ENCODE measurements at regions not wholly inside any gene's neighbourhood (a gene's known extent, or its start where the extent isn't known, plus 50 kb on each side); places are given as distances from the start of the nearest gene placed in this dataset.
A peak's percentile ranks its signal among the peaks of the same experiment; 100 is the strongest.
"Not testable (repeated sequence)": the region's sequence is repeated elsewhere in the genome, so short reads cannot be mapped to it uniquely, and the experiment has no call there.

DNA sequence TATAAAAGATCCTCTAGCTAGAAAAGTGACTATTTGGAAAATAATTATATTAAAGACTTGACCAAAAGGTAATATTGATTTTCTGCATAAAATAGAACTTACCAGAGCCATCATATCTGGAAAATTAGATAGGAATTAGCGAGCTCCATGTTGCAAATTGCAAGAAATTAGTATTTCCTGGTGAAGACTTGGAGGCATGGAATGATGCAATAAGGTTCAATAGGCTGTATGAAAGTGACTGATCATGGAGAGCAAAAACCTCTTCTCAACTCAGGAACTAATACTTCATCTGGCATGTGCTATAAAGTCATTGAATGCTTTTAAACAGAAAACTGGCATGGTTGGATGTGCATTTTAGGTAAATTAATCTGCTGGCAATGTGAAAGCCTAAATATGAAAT lies 66.3 kb upstream of the UFM1 start:
- no peak overlapping the region for H3K27ac ChIP-seq (ENCODE audit: low read depth, low read length)
- no peaks in the 10 kb centered on the region for H3K36me3 ChIP-seq (ENCODE audit: control insufficient read depth, insufficient read depth, low read length)
- no peak overlapping the region for H3K9ac ChIP-seq (ENCODE audit: low read depth, low read length)
- no peaks in the 10 kb centered on the region for H3K27me3 ChIP-seq (ENCODE audit: control insufficient read depth, insufficient read depth, low read length)
- H3K4me3 ChIP-seq (ENCODE audit: low read depth, low read length), result no peak overlapping the region
- peaks cover 2% of the 10 kb centered on the region; the same call in 1 of the 2 replicates for H3K9me3 ChIP-seq (ENCODE audit: control insufficient read depth, insufficient read depth, low read length)
- H3K4me1 ChIP-seq (ENCODE audit: control insufficient read depth, insufficient read depth, low read length), result no peaks in the 10 kb centered on the region

DNA sequence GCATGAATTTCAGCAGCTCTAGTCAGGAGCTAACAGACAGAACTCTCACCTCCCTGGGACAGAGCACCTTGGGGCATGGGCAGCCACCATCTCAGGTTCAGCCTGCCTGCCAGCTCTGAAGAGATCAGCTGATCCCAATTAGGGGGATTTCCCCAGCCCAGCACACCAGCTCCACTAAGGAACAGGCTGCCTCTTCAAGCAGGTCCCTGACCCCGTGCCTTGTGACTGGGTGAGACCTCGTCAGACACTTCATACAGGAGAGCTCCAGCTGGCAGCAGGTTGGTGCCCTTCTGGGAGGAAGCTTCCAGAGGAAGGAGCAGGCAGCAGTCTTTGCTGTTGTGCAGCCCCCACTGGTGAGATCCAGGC lies 84.5 kb upstream of the UFM1 start:
- Histone ChIP-seq H3K27ac (ENCODE audit: low read depth, low read length) (no peak overlapping the region), H3K9ac (ENCODE audit: low read depth, low read length) (no peak overlapping the region), H3K9me3 (ENCODE audit: control insufficient read depth, insufficient read depth, low read length) (no peaks in the 10 kb centered on the region), H3K27me3 (ENCODE audit: control insufficient read depth, insufficient read depth, low read length) (no peaks in the 10 kb centered on the region), H3K4me3 (ENCODE audit: low read depth, low read length) (no peak overlapping the region), H3K36me3 (ENCODE audit: control insufficient read depth, insufficient read depth, low read length) (no peaks in the 10 kb centered on the region), H3K4me1 (ENCODE audit: control insufficient read depth, insufficient read depth, low read length) (peaks cover 3% of the 10 kb centered on the region; the same call in 1 of the 2 replicates)

DNA sequence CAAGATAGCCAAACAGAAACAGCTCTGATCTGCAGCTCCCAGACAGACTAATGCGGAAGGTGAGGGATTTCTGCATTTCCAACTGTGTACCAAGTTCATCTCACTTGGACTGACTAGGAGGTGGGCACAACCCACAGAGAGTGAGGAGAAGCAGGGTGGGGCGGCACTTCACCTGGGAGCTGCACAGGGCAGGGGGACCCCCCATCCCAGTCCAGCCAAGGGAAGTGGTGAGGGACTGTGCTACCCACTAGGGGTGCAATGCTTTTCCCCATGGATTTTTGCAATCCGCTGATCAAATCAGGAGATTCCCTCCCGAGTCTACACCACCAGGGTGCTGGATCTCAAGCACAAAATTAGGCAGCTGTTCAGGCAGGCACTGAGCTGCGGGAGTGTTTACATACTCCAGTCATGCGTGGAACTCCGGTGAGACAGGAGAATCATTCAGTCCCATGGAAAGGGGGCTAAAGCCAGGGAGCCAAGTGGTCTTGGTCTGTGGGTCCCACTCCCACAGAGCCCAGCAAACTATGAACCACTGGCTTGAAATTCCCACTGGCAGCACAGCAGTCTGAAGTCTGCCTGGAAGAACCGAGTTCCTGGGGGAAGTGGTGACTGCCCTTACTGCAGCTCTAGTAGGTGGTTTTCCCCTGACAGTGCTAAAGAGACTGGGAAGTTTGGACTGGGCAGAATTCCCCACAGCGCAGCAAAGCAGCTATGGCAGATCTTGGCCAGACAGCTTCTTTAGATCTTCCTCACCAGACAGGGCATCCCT lies 85.1 kb upstream of the UFM1 start:
- H3K9ac ChIP-seq (ENCODE audit: low read depth, low read length), result no peak overlapping the region
- no peaks in the 10 kb centered on the region for H3K9me3 ChIP-seq (ENCODE audit: control insufficient read depth, insufficient read depth, low read length)
- no peaks in the 10 kb centered on the region for H3K27me3 ChIP-seq (ENCODE audit: control insufficient read depth, insufficient read depth, low read length)
- H3K4me1 ChIP-seq (ENCODE audit: control insufficient read depth, insufficient read depth, low read length), result no peaks in the 10 kb centered on the region
- H3K4me3 ChIP-seq (ENCODE audit: low read depth, low read length), result no peak overlapping the region
- H3K27ac ChIP-seq (ENCODE audit: low read depth, low read length), result no peak overlapping the region
- no peaks in the 10 kb centered on the region for H3K36me3 ChIP-seq (ENCODE audit: control insufficient read depth, insufficient read depth, low read length)

DNA sequence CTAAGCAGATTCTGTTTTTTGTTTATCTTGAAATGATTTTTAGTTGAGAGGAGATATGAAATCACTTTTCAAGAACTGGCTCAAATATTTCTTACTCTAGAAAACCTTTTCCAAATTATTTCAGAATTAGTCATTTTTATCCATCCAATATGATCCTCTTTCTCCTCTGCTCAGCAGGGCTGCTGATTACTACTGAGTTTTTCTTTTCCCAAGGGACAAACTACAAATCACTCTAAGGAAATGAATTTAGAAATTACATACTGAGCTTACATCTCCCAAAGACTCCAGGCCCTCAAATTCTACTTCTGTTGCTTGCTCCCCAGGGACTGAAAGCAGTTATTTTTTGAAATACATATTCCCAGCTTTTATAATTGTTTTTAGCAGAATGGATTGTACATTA lies 87.4 kb upstream of the UFM1 start:
- no peak overlapping the region for H3K9ac ChIP-seq (ENCODE audit: low read depth, low read length)

DNA sequence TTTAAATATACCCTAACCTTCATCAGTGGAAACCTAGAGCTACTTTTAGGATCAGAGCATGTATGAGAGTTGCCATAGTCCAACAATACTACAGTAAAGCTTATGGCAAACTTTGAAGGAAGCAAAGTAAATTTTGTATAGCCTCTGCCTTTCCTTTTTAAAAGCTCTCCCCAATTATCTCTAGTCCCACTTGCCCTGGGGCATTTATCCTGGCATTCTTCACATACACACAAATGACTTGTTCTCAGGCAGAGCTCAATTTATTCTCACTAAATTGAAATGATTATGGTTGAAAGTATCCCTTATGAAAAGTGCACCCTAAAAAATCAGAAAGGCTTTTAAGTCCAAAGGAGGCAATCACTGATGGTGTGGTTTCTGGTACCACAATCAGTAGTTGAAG lies 94.1 kb upstream of the UFM1 start:
- no peak overlapping the region for H3K9ac ChIP-seq (ENCODE audit: low read depth, low read length)
- peak overlapping the region; percentile 44 for H3K27ac ChIP-seq (ENCODE audit: low read depth, low read length)
- H3K9me3 ChIP-seq (ENCODE audit: control insufficient read depth, insufficient read depth, low read length), result no peaks in the 10 kb centered on the region
- H3K27me3 ChIP-seq (ENCODE audit: control insufficient read depth, insufficient read depth, low read length), result no peaks in the 10 kb centered on the region
- H3K4me1 ChIP-seq (ENCODE audit: control insufficient read depth, insufficient read depth, low read length), result peaks cover 20% of the 10 kb centered on the region
- H3K36me3 ChIP-seq (ENCODE audit: control insufficient read depth, insufficient read depth, low read length), result no peaks in the 10 kb centered on the region
- no peak overlapping the region for H3K4me3 ChIP-seq (ENCODE audit: low read depth, low read length)

More for the DNA sequence above, 87.4 kb upstream of the UFM1 start:
- H3K9me3 ChIP-seq (ENCODE audit: control insufficient read depth, insufficient read depth, low read length), result no peaks in the 10 kb centered on the region
- H3K27ac ChIP-seq (ENCODE audit: low read depth, low read length), result no peak overlapping the region
- no peaks in the 10 kb centered on the region for H3K27me3 ChIP-seq (ENCODE audit: control insufficient read depth, insufficient read depth, low read length)
- no peaks in the 10 kb centered on the region for H3K36me3 ChIP-seq (ENCODE audit: control insufficient read depth, insufficient read depth, low read length)
- H3K4me3 ChIP-seq (ENCODE audit: low read depth, low read length), result no peak overlapping the region
- no peaks in the 10 kb centered on the region for H3K4me1 ChIP-seq (ENCODE audit: control insufficient read depth, insufficient read depth, low read length)

DNA sequence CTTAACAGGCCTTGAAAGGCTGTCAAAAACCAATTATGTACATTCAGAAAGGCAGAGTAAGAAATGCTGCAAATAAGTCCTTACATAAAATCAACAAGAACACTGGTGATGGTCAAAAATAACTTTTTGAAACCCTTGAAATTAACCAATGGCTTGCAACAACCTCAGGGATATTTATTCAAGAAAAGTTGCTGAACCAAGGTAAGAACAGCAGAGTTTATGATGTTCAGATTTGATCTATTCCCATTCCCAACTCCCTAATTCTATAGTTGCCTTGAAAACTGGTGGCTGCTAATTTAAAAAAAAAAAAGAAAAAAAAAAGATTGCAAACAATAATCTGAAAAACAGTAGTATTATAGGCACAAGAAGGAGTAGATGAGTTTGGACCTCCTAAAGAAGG lies 109.8 kb upstream of the UFM1 start:
- Histone ChIP-seq H3K4me3 (ENCODE audit: low read depth, low read length) (no peak overlapping the region), H3K36me3 (ENCODE audit: control insufficient read depth, insufficient read depth, low read length) (no peaks in the 10 kb centered on the region), H3K27ac (ENCODE audit: low read depth, low read length) (no peak overlapping the region), H3K9ac (ENCODE audit: low read depth, low read length) (no peak overlapping the region), H3K27me3 (ENCODE audit: control insufficient read depth, insufficient read depth, low read length) (no peaks in the 10 kb centered on the region), H3K4me1 (ENCODE audit: control insufficient read depth, insufficient read depth, low read length) (no peaks in the 10 kb centered on the region), H3K9me3 (ENCODE audit: control insufficient read depth, insufficient read depth, low read length) (no peaks in the 10 kb centered on the region)

DNA sequence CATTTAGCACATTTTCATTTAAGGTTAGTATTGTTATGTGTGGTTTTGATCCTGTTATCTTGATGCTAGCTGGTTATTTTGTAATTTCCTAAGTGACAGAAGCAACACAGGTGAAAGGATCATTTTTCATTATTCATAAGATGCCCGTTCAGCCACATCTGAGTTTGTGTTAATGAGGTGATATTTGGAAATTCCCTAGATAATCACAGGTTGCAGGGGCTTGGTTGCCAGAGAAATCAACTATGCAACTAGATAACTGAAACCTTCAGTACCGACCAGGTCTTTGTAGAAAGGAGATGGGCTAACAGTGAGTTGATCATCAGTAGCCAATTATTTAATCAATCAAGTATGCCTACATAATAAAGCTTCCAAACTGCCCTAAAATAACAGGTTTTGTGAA lies 121.3 kb upstream of the UFM1 start:
- Histone ChIP-seq H3K27me3 (ENCODE audit: control insufficient read depth, insufficient read depth, low read length) (no peaks in the 10 kb centered on the region), H3K9ac (ENCODE audit: low read depth, low read length) (no peak overlapping the region), H3K9me3 (ENCODE audit: control insufficient read depth, insufficient read depth, low read length) (no peaks in the 10 kb centered on the region), H3K4me3 (ENCODE audit: low read depth, low read length) (no peak overlapping the region), H3K4me1 (ENCODE audit: control insufficient read depth, insufficient read depth, low read length) (no peaks in the 10 kb centered on the region), H3K36me3 (ENCODE audit: control insufficient read depth, insufficient read depth, low read length) (no peaks in the 10 kb centered on the region), H3K27ac (ENCODE audit: low read depth, low read length) (no peak overlapping the region)

DNA sequence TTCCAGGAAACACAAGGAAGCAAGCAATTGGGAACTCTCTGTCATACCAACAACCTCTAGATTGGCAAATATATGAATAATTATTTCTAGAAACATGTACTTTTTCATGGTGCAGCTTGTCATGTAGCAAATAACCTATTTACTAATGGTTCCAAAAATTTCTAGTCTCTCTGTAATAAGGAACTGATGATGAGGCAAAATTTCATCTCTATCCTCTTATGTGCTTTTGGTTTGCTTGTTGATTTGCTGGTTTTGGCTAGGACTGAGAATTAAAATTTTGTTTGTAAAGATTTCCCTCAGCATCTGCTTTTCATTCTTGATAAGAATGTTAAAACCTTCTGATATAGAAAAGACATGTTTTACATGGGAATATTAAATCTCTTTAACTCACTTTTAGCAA lies 123.2 kb upstream of the UFM1 start:
- Histone ChIP-seq H3K9me3 (ENCODE audit: control insufficient read depth, insufficient read depth, low read length) (no peaks in the 10 kb centered on the region), H3K4me1 (ENCODE audit: control insufficient read depth, insufficient read depth, low read length) (no peaks in the 10 kb centered on the region), H3K4me3 (ENCODE audit: low read depth, low read length) (no peak overlapping the region), H3K9ac (ENCODE audit: low read depth, low read length) (no peak overlapping the region), H3K27me3 (ENCODE audit: control insufficient read depth, insufficient read depth, low read length) (no peaks in the 10 kb centered on the region), H3K27ac (ENCODE audit: low read depth, low read length) (no peak overlapping the region), H3K36me3 (ENCODE audit: control insufficient read depth, insufficient read depth, low read length) (no peaks in the 10 kb centered on the region)

DNA sequence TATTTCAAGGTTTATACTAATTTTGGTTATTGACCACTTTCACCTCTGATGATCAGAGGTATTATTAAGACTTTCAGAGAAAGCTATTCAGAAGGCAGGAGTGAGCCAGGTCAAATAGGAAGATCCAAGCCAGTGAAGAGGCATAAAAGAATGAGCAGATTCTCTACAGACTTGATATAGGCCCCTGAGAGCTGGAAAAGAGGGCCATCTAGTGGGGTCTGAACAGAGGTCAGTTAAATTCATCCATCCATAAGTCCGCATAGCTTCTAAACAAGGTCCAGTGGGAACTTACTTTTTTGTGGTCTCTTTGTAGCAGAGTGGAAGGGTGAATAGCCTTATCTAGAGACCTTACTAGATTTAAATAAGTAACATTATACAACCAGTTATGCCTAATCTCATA lies 126.6 kb upstream of the UFM1 start:
- H3K27me3 ChIP-seq (ENCODE audit: control insufficient read depth, insufficient read depth, low read length), result no peaks in the 10 kb centered on the region
- H3K9me3 ChIP-seq (ENCODE audit: control insufficient read depth, insufficient read depth, low read length), result no peaks in the 10 kb centered on the region
- H3K36me3 ChIP-seq (ENCODE audit: control insufficient read depth, insufficient read depth, low read length), result no peaks in the 10 kb centered on the region
- H3K4me3 ChIP-seq (ENCODE audit: low read depth, low read length), result no peak overlapping the region
- no peak overlapping the region for H3K27ac ChIP-seq (ENCODE audit: low read depth, low read length)
- H3K9ac ChIP-seq (ENCODE audit: low read depth, low read length), result no peak overlapping the region
- no peaks in the 10 kb centered on the region for H3K4me1 ChIP-seq (ENCODE audit: control insufficient read depth, insufficient read depth, low read length)

DNA sequence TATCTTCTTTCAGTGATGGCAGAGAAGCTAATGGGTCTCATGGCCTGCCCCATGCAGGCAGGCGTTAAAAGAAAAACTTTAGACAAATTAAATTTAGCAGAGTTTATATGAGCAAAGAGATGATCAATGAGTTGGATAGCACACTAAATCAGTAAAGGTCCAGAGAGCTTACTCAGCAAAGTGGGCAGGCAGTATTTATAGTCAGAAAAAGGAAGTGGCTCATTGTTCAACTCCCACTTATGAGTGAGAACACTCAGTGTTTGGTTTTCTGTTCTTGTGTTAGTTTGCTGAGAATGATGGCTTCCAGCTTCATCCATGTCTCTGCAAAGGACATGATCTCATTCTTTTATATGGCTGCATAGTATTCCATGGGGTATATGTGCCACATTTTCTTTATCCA lies 128.5 kb upstream of the UFM1 start:
- H3K9me3 ChIP-seq (ENCODE audit: control insufficient read depth, insufficient read depth, low read length); H3K27me3 ChIP-seq (ENCODE audit: control insufficient read depth, insufficient read depth, low read length); H3K27ac ChIP-seq (ENCODE audit: low read depth, low read length); H3K9ac ChIP-seq (ENCODE audit: low read depth, low read length); H3K4me3 ChIP-seq (ENCODE audit: low read depth, low read length); H3K4me1 ChIP-seq (ENCODE audit: control insufficient read depth, insufficient read depth, low read length); H3K36me3 ChIP-seq (ENCODE audit: control insufficient read depth, insufficient read depth, low read length): not testable (repeated sequence)

DNA sequence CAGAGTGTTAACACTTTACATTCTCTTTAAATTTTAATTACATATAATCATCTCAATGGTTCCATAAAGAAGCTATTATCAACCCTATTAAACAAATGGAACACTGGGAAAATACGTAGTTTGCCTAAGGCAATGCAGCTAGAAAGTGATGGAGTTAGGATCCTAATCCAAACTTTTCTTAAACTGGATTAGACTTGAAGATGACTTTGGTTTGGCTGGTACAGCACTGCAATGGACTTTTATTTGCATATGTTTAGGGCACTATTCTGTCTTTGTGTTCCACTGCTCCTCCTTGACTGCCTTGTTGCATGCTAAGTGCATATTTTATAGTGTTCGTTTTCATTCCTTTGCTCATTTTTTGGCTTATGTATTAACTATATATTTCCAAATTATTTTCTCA lies 133.5 kb upstream of the UFM1 start:
- Histone ChIP-seq H3K4me1 (ENCODE audit: control insufficient read depth, insufficient read depth, low read length) (peaks cover 5% of the 10 kb centered on the region), H3K9ac (ENCODE audit: low read depth, low read length) (no peak overlapping the region), H3K9me3 (ENCODE audit: control insufficient read depth, insufficient read depth, low read length) (no peaks in the 10 kb centered on the region), H3K4me3 (ENCODE audit: low read depth, low read length) (no peak overlapping the region), H3K36me3 (ENCODE audit: control insufficient read depth, insufficient read depth, low read length) (no peaks in the 10 kb centered on the region), H3K27ac (ENCODE audit: low read depth, low read length) (no peak overlapping the region), H3K27me3 (ENCODE audit: control insufficient read depth, insufficient read depth, low read length) (no peaks in the 10 kb centered on the region)

Measured in HUES48 (cell line).